ELF-1 (cell line): ENCODE measurements at regions not wholly inside any gene's neighbourhood (a gene's known extent, or its start where the extent isn't known, plus 50 kb on each side); places are given as distances from the start of the nearest gene placed in this dataset.
"Not testable (repeated sequence)": the region's sequence is repeated elsewhere in the genome, so short reads cannot be mapped to it uniquely, and the experiment has no call there.

ENCODE experiments used
- DNase-seq: peaks from one replicate; pipeline ENCODE4 v3.0.0-alpha.2; 2016; ENCODE audit warnings: low read depth, low spot score

GRCh38 chr12:38480594-38480993 is 164.0 kb downstream of the ALG10B start:
- no peak for DNase-seq

GRCh38 chr12:38484821-38485449 is 168.4 kb downstream of the ALG10B start:
- DNase-seq, result no peak

DNA sequence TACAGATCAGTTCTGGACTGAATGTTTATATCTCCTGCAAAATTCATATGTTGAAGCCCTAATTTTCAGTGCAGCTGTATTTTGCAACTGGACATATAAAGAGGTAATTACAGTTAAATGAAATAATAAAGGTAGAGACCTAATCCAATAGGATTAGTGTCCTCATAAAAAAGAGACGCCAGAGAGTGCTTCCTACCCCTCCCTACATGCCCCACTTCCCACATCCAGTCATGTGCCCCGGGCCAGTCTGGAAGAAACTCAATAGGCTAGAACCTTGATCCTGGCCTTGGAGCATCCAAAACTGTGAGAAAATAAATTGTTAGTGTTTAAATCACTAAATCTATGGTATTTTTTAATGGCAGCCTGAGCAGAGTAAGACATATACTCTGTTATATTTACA is 172.3 kb downstream of the ALG10B start:
- no peak for DNase-seq

DNA sequence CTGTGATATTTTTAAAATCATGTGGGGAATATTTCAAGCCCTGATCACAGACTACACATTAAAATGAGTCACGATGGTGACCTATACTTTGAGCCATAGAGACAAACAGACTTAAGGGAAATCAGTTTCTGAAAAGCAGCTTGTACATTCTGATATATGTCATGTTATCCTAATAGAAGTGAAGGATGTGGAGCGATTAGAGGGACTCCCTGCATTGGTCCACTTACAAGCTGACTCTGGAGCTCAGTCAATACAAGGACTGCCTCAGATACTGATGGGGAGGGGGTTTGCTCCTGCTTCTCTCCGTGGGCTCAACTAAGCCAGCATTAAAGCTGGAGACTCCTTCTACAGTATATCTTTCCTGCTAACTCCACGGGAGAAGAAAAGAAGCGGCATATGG is 173.5 kb downstream of the ALG10B start:
- DNase-seq, result no peak

DNA sequence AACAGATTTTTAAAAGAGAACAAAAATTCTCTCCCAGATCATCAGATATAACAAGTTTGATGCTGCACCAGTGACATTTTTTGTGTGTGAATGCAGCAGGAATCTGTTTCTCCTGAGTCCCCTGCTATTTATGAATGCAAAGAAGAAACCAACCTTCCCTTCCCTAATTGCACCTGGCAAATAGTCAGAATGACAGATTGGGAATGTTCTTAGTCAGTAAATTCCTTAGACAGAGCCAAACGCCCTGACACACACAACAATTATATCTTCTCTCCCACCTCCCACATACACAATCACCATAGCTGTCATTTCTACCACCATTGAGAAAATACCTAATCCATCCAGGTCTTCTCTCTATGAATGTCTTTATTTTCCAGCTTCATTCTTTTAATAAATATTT is 174.4 kb downstream of the ALG10B start:
- DNase-seq, result no peak

DNA sequence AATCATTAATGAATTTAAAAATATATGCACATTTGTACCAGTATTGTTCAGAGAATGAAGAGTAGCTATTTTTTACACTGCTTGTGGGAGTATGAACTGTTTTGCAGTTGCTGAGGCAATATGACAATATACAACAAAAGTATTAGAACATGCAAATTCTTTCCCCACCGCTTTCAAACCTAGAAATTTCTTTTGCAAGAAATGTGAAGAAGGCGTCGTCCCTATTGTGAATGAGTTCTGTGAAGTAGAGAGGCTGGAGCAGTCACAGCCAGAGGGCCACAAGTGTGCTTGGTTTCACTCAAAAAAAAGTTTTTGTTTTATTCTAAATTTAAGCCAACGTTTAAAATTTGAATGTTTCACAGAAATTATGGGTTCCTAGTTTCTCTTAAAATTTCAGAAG is 184.9 kb downstream of the ALG10B start:
- no peak for DNase-seq

- DNase-seq, result no peak
Observed at GRCh38 chr12:38501991-38502390, 185.4 kb downstream of the ALG10B start.

DNA sequence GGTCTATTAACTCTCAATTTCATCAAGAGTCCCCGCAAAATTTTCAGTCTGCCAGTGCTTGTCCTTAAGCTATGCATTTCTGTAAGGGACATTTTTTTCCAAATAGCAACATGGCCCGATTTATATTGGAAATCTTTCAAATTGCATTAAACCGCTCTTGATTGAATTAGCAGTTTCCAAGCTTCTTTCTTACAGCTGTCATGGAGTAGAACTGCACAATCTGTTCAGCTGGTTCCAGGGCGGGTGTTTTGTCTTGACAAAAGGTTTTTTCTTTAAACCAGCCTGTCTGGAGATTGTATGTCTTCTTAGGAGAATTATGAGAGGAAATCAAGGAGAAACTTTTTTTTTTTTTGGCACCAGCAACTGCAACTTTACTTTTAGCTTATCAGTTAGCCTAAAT is 185.8 kb downstream of the ALG10B start:
- no peak for DNase-seq

- DNase-seq, result no peak
Observed at GRCh38 chr12:38507839-38508238, 191.3 kb downstream of the ALG10B start.

DNA sequence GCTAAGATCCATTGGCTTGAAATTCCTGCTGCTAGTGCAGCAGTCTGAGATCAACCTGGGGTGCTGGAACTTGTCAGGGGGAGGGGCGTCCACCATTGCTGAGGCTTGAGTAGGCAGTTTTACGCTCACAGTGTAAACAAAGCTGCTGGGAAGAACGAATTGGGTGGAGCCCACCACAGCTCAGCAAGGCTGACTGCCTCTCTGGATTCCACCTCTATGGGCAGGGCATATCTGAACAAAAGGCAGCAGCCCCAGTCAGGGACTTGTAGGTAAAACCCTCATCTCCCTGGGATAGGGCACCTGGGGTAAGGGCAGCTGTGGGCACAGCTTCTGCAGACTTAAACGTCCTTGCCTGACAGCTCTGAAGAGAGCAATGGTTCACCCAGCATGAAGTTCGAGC is 191.7 kb downstream of the ALG10B start:
- DNase-seq, result peak; percentile 74

GRCh38 chr12:38515912-38516311 is 199.3 kb downstream of the ALG10B start:
- no peak for DNase-seq

- no peak for DNase-seq
Observed at GRCh38 chr12:38516418-38516817, 199.8 kb downstream of the ALG10B start.

- DNase-seq, result no peak
Observed at GRCh38 chr12:38523920-38524319, 207.3 kb downstream of the ALG10B start.

- DNase-seq, result no peak
Observed at GRCh38 chr12:38527631-38528030, 211.1 kb downstream of the ALG10B start.

GRCh38 chr12:38528527-38528926 is 212.0 kb downstream of the ALG10B start:
- DNase-seq, result no peak

DNA sequence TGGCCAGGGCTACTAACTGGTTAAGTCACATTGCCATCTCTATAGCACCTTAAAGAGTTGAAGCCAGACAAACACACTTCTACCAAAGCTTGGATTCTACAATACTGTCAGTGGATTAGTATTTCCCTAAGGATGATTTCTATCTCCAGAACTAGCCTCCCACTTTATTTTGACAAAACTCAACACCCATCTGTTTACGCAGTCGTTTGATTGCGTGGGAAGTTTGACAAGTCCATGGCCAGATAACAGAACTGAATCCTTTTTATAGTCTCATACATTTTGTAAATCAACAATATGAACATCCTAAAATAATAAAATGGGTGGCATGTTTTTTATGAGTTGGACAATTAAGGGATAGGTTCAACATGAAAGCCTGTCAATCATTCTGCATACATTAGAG is 212.7 kb downstream of the ALG10B start:
- DNase-seq, result not testable (repeated sequence)

- no peak for DNase-seq
Observed at GRCh38 chr12:38538319-38538718, 221.7 kb downstream of the ALG10B start.

DNA sequence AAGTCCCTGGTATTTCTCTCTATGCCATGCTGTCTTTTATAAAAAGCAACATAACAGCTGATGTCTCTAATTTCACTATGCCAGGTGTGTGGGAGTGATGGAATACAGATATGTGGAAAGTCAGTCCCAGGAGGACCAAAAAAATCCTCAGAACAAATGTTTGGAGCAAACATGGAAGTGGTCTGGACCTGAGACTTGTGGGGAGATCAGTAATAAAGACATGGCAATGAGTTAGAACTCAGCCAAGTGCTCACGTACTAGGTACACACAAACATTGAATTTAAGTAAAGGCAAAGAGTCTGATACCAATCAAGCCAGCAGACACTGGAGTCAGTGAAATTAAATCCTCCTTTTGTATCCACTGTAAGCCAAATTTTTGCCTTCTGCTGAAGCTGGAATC is 223.6 kb downstream of the ALG10B start:
- DNase-seq, result no peak

DNA sequence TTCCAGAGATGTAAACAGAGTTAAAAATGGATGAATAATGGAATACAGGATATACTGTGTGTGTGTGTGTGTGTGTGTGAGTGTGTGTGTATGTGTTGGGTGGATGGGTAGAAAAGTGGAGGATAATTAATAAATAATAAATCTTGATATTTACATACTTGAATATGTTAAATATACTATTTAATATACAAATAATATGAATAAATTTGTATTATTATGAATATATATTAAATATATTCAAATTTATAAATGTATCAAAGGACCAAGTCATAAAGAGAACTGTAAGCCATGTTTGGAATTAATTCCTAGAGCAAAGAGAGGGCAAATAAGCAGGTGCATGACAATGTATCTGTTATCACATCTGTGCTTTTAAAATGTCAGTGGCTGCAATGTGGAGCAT is 225.3 kb downstream of the ALG10B start:
- DNase-seq, result no peak

DNA sequence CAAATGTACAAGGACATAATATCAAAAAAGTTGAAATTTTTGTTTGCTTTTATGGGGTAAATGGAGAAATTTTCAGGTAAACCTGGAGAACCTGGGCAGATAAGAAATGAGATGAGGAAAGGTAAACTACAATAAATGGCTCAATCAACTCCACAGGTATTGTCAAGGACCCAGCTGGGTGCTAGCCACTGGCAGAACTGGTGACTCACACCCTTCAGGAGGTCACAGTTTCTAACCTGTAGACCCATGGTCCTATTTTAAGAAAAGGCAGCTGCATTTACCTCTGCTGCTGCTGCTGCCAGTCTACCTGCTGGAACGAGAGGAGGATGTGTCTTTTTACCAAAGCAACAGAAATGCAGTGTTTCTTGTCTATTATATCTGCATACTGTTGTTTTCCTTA is 226.6 kb downstream of the ALG10B start:
- DNase-seq, result peak; percentile 14

GRCh38 chr12:38544330-38545066 is 227.9 kb downstream of the ALG10B start:
- peak; percentile 20 for DNase-seq

- no peak for DNase-seq
Observed at GRCh38 chr12:38547586-38547985, 231.0 kb downstream of the ALG10B start.
